Activated effector memory CD4-positive, alpha-beta T cell treated with Interleukin-2 at 50 U/mL for 16 hours (primary cell): ENCODE measurements at regions not wholly inside any gene's neighbourhood (a gene's known extent, or its start where the extent isn't known, plus 50 kb on each side); places are given as distances from the start of the nearest gene placed in this dataset.
"Not testable (repeated sequence)": the region's sequence is repeated elsewhere in the genome, so short reads cannot be mapped to it uniquely, and the experiment has no call there.

ENCODE experiments used
- DNase-seq: peaks from one replicate; pipeline ENCODE4 v3.0.0-alpha.2; 2020

DNA sequence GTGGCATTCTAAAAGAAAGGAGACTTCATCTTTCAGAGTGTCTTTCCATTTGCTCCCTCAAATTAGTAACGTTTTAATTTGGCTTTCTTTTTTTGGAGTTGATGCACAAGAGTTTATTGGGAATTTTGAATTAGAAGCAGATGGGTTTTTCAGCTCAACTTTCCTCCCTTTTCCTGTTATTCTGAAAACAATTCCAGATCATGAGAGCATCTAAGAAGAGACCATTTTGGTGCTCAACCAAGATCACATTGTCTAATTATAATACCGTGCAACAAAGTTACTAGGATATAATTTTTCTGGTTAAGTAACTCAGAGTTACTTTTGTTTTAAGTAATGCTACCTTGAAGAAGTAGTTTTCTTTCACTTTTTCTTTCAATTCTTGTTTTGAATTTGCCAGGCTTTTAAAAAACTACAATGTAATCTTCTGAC is 396.6 kb upstream of the KLF6 start:
- no peak for DNase-seq

DNA sequence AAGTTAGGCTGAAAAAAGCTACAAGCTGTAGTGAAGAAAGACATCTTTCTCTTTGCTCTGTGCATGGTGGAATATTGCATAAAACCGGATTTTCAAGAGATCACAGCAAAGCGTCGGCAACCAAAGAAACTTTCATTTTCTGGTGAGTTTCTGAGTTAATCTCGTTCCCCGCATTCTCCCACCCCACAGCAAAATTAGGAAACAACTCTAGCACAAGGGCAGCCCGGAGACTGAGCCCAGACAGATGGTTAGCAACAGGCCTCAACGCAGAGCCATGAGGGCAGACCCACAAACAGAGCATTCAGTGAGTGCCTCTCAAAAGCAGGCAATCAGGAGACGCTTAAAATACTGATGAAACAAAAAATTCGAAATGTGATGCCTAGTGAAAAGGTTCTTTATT is 396.1 kb upstream of the KLF6 start:
- DNase-seq, result no peak

DNA sequence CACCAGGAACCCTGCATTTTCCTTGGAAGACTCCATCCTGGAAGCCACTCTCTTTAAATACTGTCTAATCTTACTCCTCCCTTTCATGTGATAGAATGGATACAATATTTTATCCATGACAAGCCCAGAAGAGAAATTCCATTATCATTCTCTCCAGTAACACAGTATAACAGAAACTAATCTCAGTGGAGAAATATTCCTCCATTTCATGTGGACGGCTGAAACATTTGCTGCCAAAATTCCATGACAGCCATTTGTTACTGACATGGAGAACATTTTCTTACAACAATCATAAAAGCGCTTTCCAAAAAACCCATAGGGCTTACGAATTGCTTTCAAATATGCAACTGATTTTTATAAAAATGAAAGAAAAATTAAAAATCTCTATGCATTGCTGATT is 392.8 kb upstream of the KLF6 start:
- DNase-seq, result no peak

- DNase-seq, result no peak
These were observed 391.7 kb upstream of the KLF6 start for GRCh38 chr10:4176500-4177281.

- no peak for DNase-seq
These were observed 389.2 kb upstream of the KLF6 start for GRCh38 chr10:4174197-4174596.

DNA sequence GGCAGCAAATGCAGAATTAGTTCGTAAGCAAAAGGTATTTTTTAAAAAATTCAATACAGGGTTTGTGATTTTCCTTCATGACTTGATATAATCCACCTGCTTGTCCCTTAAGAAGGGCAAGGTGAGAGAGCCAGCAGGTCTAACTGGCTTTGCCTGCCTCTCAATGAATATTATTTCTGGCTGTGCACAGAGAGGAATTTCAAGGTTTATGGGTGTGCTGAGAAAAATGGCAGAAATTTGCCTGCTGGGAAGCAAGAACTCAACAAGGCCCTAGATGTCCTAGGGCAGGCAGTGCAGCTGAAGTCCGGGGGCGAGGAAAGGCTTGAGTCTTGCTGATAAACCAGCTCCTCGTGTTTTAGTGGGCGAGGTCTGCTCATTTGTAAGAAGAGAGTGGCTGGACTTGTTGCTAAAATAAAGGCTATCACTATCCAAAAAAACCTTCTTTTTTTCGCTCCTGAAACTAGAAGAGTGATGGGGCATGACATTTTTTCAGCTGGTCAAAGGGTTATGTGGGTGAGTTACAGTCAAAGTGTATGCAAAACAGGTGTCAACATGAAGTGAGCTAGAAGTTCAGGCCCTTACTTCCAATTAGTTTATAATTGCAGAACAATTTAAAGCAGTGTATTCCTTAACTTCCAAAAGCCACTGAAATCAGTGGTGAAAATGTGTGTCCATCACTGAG is 385.8 kb upstream of the KLF6 start:
- DNase-seq, result no peak

DNA sequence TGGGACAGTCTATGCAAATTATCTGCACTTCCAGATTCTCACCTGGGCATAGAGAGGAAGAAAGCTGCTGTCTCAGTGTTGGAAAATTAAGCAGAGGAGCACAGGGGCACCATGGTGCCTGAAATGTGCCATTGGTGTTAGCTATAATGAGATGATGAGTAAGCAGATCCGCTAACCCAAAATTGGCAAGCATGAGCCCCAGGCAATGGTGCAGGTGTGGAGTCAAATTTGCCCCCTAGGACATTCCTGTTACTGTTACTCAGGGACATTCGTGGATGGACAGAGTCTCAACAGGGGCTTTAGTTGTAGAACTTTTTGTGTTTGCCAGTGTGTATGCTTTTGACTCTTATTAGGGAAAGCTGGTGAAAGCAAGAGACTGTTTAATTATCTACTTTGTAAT is 385.2 kb upstream of the KLF6 start:
- DNase-seq, result no peak

- DNase-seq, result no peak
These were observed 384.4 kb upstream of the KLF6 start for GRCh38 chr10:4169448-4169847.

DNA sequence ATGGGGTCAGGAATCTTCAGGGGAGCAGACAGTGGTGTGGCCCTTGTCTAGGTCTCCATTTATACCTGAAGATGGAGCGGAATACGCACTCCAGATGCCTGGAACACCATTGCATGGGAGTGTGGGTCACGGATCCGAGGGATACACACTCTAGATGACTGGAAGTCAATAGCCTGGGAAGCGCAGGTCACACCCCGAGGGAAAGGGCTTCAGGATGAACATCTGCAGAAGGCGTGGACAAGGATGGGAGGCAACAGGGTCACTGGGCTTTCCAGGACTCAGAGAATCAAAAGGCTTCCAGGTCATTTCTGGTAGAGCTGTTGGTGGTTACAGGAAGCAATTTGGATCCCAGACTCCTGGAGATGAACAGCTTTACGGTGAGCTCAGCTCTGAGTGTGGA is 382.2 kb upstream of the KLF6 start:
- DNase-seq, result no peak

DNA sequence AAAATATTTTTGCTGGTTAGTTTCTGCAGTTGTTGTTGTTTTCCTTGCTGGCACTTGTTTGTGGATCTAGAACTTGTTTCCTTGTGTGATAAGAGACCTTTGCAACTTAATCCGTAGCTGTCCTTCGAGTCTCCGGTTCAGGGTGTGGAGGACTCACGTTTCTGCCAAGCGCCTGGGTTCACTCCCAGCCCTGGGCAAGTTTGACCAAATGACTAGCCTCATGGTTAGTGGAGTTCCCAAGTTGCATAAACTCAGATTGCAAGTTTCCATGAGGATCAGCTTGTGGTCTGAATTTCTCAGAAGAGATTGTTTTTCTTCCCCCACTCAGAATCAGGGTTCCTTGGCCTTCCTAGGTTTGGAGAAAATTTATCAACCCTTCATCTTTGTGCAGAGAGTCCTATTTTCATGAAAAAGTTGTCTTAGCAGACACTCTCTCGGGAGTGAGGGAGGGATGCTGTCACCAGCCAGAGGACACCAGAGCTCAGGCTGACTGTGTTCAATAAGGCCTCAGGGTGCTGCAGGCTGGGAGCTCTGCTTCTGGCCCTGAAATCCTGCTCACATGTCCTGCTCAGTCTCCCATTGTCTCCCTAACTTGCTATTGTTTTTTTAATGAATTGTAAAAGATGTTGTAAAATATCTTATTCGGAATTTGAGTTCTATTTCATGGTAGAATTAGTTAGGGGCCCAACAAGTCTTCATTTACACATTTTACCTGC is 377.7 kb upstream of the KLF6 start:
- DNase-seq, result no peak

- no peak for DNase-seq
These were observed 374.2 kb upstream of the KLF6 start for GRCh38 chr10:4159173-4159572.

- DNase-seq, result no peak
These were observed 369.2 kb upstream of the KLF6 start for GRCh38 chr10:4154191-4154715.

- DNase-seq, result no peak
These were observed 366.5 kb upstream of the KLF6 start for GRCh38 chr10:4151466-4151865.

- DNase-seq, result no peak
These were observed 365.7 kb upstream of the KLF6 start for GRCh38 chr10:4150676-4151075.

GRCh38 chr10:4149460-4149859 is 364.5 kb upstream of the KLF6 start:
- DNase-seq, result not testable (repeated sequence)

GRCh38 chr10:4147245-4147644 is 362.2 kb upstream of the KLF6 start:
- no peak for DNase-seq

- no peak for DNase-seq
These were observed 359.8 kb upstream of the KLF6 start for GRCh38 chr10:4144817-4145216.

- DNase-seq, result no peak
These were observed 356.5 kb upstream of the KLF6 start for GRCh38 chr10:4141471-4141870.

- DNase-seq, result no peak
These were observed 353.2 kb upstream of the KLF6 start for GRCh38 chr10:4138146-4138721.

DNA sequence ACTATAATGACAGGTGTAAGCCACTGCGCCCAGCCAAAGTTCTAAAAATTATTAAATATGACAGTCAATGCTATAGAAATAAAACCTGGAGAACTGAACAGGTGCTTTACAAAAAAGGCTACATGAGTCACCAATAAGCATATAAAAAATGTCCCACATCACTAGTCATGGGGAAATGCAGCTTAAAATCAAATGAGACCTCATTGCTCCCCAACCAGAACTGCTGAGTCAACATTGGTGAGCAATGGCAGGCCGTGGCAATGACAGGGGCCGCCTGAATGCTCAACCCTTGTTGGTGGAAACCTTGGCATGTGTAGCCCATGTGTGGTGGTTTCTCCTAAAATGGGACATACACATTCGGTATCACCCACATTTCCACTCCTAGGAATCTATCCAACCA is 352.3 kb upstream of the KLF6 start:
- no peak for DNase-seq

DNA sequence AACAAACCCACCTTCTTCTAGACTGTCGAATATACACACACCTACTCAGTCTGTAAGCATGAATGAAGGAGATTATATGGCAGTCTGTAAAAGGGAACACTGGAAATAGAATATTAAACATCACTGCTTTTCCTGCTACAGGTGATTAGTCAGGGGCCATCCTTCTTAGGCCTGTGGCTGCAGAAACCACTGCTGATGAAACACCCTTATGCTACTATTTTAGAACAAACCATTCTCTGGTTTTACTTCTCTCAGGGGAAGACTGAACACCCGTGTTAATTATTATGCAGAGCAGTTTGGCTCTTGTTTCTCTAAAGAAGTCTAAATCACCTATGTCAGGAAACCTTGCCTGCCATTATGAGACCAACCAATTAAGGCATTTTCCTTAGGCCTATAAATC is 351.1 kb upstream of the KLF6 start:
- DNase-seq, result no peak

DNA sequence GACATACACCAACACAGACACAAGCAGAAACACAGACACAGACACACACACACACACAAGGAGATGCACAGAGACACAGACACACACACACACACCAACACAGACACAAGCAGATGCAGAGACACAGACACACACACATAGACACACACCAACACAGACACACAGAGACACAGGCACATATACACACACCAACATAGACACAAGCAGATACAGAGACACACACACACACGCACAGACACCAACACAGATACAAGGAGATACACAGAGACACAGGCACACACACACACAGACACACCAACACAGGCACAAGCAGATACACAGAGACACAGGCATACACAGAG is 347.2 kb upstream of the KLF6 start:
- DNase-seq, result no peak

DNA sequence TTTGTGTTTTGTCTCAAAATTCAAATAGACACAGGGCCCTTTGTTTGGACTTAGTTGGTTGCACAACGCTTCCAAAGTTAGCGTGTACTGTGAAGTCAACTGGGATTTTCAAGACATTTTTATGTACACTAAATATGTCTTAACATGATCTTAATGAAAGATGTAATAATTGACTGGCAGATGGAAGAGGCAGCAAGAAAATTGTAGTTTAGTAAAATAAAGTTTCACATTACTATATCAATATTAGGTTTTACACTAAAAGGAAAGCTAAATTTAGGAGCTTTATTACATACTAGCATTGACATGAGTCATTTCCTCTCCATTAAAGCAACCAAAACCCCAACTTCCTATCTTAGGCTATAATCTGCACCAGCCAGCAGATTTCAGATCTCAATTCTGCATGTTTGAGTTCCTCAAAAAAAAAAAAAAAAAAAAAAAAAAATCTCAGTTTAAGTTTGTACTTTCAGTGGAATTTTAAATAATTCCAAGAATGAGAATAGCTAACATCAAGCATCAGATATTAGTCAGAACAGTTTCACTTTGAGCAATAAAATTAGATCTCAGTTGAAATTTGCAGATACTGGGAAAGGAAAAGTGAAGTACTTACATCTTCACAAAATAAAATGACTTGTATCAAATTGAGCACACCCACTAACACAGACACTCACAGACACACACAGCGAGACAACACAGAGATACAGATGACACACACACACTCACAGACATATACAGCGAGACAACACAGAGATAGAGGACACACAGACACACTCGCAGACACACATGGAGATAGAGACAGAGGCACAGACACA is 346.6 kb upstream of the KLF6 start:
- DNase-seq, result no peak
